HepG2 (cell line): ENCODE measurements at regions not wholly inside any gene's neighbourhood (a gene's known extent, or its start where the extent isn't known, plus 50 kb on each side); places are given as distances from the start of the nearest gene placed in this dataset.

Source experiments
- ELF1 ChIP-seq: sonication (generic); formaldehyde crosslinking; IDR thresholded peaks from 2 replicates; pipeline ENCODE4 v1.4.0; 2020; ENCODE audit warnings: missing genetic modification reagents
- ESRRA ChIP-seq: sonication (generic); formaldehyde crosslinking; IDR thresholded peaks from 2 replicates; pipeline ENCODE4 v1.5.1; 2020; ENCODE audit warnings: mild to moderate bottlenecking, low read depth, missing genetic modification reagents
- FOSL1 ChIP-seq: sonication (generic); formaldehyde crosslinking; IDR thresholded peaks from 2 replicates; pipeline ENCODE4 v1.9.0; 2021; ENCODE audit warnings: missing genetic modification reagents, borderline replicate concordance
- HOXA3 ChIP-seq: sonication (generic); formaldehyde crosslinking; IDR thresholded peaks from 2 replicates; pipeline ENCODE4 v1.5.0; 2020; ENCODE audit warnings: missing genetic modification reagents
- IRF9 ChIP-seq: sonication (generic); formaldehyde crosslinking; IDR thresholded peaks from 2 replicates; pipeline ENCODE4 v1.8.0; 2022; ENCODE audit warnings: missing genetic modification reagents, mild to moderate bottlenecking, borderline replicate concordance
- JUNB ChIP-seq: sonication (generic); formaldehyde crosslinking; IDR thresholded peaks from 2 replicates; pipeline ENCODE4 v1.8.0; 2022; ENCODE audit warnings: missing genetic modification reagents, mild to moderate bottlenecking, borderline replicate concordance
- KDM1A ChIP-seq: IDR thresholded peaks from 2 replicates; pipeline ENCODE4 v1.6.1; 2016; ENCODE audit warnings: missing compliant biosample characterization
- KLF12 ChIP-seq: sonication (generic); formaldehyde crosslinking; IDR thresholded peaks from 2 replicates; pipeline ENCODE4 v1.4.0; 2020; ENCODE audit warnings: missing genetic modification reagents, borderline replicate concordance
- MAFF ChIP-seq: IDR thresholded peaks from 2 replicates; pipeline ENCODE4 v1.6.1; 2011; ENCODE audit warnings: low read depth, low read length, improper control_type of control experiment
- MIXL1 ChIP-seq: IDR thresholded peaks from 2 replicates; pipeline ENCODE4 v1.6.1; 2016
- NFE2 ChIP-seq: sonication (generic); formaldehyde crosslinking; IDR thresholded peaks from 2 replicates; pipeline ENCODE4 v1.4.0; 2020; ENCODE audit warnings: missing genetic modification reagents
- PATZ1 ChIP-seq: sonication (generic); formaldehyde crosslinking; IDR thresholded peaks from 2 replicates; pipeline ENCODE4 v1.4.0; 2020; ENCODE audit warnings: missing genetic modification reagents
- POLR2G ChIP-seq: fragments of 200-400 bp; formaldehyde crosslinking; IDR thresholded peaks from 2 replicates; pipeline ENCODE4 v1.6.1; 2018; ENCODE audit warnings: mild to moderate bottlenecking, low read depth, low read length, moderate library complexity
- SOX13 ChIP-seq, 3 experiments: fragments of 450-650 bp in 1 of 3; sonication (generic) in 1 of 3; formaldehyde crosslinking in 1 of 3; IDR thresholded peaks in 2 of 3; conservative IDR thresholded peaks in 1 of 3; 2 replicates each; pipeline versions ENCODE4 v1.5.0 to v1.6.1; 2016 to 2020; ENCODE audit warnings: antibody characterized with exemption in 1 of 3, mild to moderate bottlenecking in 1 of 3, missing compliant biosample characterization in 1 of 3, missing genetic modification reagents in 1 of 3, moderate library complexity in 1 of 3
- XBP1 ChIP-seq: sonication (generic); formaldehyde crosslinking; IDR thresholded peaks from 2 replicates; pipeline ENCODE4 v1.5.0; 2020; ENCODE audit warnings: missing genetic modification reagents
- ZBTB38 ChIP-seq: sonication (generic); formaldehyde crosslinking; IDR thresholded peaks from 2 replicates; pipeline ENCODE4 v1.5.1; 2020; ENCODE audit warnings: mild to moderate bottlenecking, missing genetic modification reagents
- ZNF160 ChIP-seq: sonication (generic); formaldehyde crosslinking; IDR thresholded peaks from 2 replicates; pipeline ENCODE4 v1.8.0; 2022; ENCODE audit warnings: mild to moderate bottlenecking, inconsistent platforms, missing genetic modification reagents
- ZNF280B ChIP-seq: sonication (generic); formaldehyde crosslinking; IDR thresholded peaks from 2 replicates; pipeline ENCODE4 v1.5.0; 2020; ENCODE audit warnings: missing genetic modification reagents, mild to moderate bottlenecking, borderline replicate concordance
- ZNF639 ChIP-seq: conservative IDR thresholded peaks from 2 replicates; pipeline ENCODE4 v1.6.1; 2018; ENCODE audit warnings: missing genetic modification reagents
- ZNF710 ChIP-seq: sonication (generic); formaldehyde crosslinking; IDR thresholded peaks from 2 replicates; pipeline ENCODE4 v1.5.0; 2020; ENCODE audit warnings: mild to moderate bottlenecking, missing genetic modification reagents, borderline replicate concordance
- ZNF768 ChIP-seq: sonication (generic); formaldehyde crosslinking; IDR thresholded peaks from 2 replicates; pipeline ENCODE4 v1.4.0; 2020; ENCODE audit warnings: missing genetic modification reagents

GRCh38 chr6:219641-220198 is 72.6 kb upstream of the DUSP22 start (continued):
- TF ChIP-seq PATZ1 (CRISPR knock-in tag), result peak; percentile 91
- peak; percentile 50; the same call in 1 of the 2 replicates for TF ChIP-seq ELF1 (CRISPR knock-in tag)
- no peak for TF ChIP-seq SOX13 (IDR thresholded peaks at IDR 0.05)
- no peak for TF ChIP-seq SOX13 (CRISPR knock-in tag; conservative IDR thresholded peaks at IDR 0.05 in 1 of 2, IDR thresholded peaks at IDR 0.05 in 1 of 2)
- peak; percentile 37 for TF ChIP-seq POLR2G
- TF ChIP-seq MAFF, result peak; percentile 96
- TF ChIP-seq ZNF639 (CRISPR knock-in tag), result no peak
- no peak for TF ChIP-seq IRF9 (CRISPR knock-in tag)
- TF ChIP-seq ZNF280B (CRISPR knock-in tag), result peak; percentile 80; the same call in 1 of the 2 replicates
- 0 out of 2 replicates have a peak, but pooled peaks have one; percentile 39 for TF ChIP-seq ESRRA (CRISPR knock-in tag)
- 0 out of 2 replicates have a peak, but pooled peaks have one; percentile 50 for TF ChIP-seq NFE2 (CRISPR knock-in tag)
- TF ChIP-seq ZNF160, result 0 out of 2 replicates have a peak, but pooled peaks have one; percentile 30
- TF ChIP-seq KLF12 (CRISPR knock-in tag), result 0 out of 2 replicates have a peak, but pooled peaks have one; percentile 22
- TF ChIP-seq XBP1 (CRISPR knock-in tag), result peak; percentile 79; the same call in 1 of the 2 replicates
- peak; percentile 99 for TF ChIP-seq ZNF768 (CRISPR knock-in tag)
- peak; percentile 56; the same call in 1 of the 2 replicates for TF ChIP-seq FOSL1 (CRISPR knock-in tag)
- TF ChIP-seq JUNB (CRISPR knock-in tag), result peak; percentile 61; the same call in 1 of the 2 replicates
- peak; percentile 75; the same call in 1 of the 2 replicates for TF ChIP-seq ZNF710
- no peak for TF ChIP-seq MIXL1 (CRISPR knock-in tag)
- TF ChIP-seq KDM1A (CRISPR knock-in tag), result 0 out of 2 replicates have a peak, but pooled peaks have one; percentile 13
- TF ChIP-seq HOXA3, result peak; percentile 39; the same call in 1 of the 2 replicates
- peak; percentile 30; the same call in 1 of the 2 replicates for TF ChIP-seq ZBTB38 (CRISPR knock-in tag)
